ENCODE measurements at regions not wholly inside any gene's neighbourhood (a gene's known extent, or its start where the extent isn't known, plus 50 kb on each side); places are given as distances from the start of the nearest gene placed in this dataset.

DNA sequence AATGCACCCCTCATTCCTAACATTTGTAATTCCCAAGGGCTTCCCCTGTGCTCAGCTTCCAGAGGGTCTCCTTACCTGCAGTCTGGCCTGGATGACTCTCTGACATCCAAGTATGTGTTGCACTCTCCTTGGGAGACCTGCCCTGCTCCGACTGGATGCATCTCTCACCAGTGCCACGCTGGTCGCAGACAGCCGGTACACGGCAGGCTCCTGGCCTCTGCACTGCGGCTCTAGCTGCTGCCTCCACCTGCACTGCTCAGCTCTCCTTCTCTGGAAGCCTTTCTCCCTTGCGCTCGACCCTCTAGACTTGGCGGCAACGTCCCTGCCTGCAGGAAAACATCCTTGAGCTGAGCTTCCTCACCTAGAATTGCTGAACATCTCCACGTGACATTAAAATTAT is 685.9 kb downstream of the BRD1 start:
- H3K36me3 Mint-ChIP-seq (ENCODE audit: low read depth), result peaks cover 20% of the 10 kb centered on the region
- peaks cover 3% of the 10 kb centered on the region; the same call in 1 of the 2 replicates for H3K27me3 Mint-ChIP-seq (ENCODE audit: insufficient read depth)
- no peaks in the 10 kb centered on the region for H3K4me1 Mint-ChIP-seq (ENCODE audit: low read depth)
- no peak for DNase-seq
- TF ChIP-seq, protein P1, sequence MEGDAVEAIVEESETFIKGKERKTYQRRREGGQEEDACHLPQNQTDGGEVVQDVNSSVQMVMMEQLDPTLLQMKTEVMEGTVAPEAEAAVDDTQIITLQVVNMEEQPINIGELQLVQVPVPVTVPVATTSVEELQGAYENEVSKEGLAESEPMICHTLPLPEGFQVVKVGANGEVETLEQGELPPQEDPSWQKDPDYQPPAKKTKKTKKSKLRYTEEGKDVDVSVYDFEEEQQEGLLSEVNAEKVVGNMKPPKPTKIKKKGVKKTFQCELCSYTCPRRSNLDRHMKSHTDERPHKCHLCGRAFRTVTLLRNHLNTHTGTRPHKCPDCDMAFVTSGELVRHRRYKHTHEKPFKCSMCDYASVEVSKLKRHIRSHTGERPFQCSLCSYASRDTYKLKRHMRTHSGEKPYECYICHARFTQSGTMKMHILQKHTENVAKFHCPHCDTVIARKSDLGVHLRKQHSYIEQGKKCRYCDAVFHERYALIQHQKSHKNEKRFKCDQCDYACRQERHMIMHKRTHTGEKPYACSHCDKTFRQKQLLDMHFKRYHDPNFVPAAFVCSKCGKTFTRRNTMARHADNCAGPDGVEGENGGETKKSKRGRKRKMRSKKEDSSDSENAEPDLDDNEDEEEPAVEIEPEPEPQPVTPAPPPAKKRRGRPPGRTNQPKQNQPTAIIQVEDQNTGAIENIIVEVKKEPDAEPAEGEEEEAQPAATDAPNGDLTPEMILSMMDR (IDR thresholded peaks at IDR 0.05), result no peak
- H3K27ac Mint-ChIP-seq, result no peak overlapping the region
- H3K4me3 Mint-ChIP-seq, result no peak overlapping the region
- peaks cover 84% of the 10 kb centered on the region for H3K9me3 Mint-ChIP-seq

DNA sequence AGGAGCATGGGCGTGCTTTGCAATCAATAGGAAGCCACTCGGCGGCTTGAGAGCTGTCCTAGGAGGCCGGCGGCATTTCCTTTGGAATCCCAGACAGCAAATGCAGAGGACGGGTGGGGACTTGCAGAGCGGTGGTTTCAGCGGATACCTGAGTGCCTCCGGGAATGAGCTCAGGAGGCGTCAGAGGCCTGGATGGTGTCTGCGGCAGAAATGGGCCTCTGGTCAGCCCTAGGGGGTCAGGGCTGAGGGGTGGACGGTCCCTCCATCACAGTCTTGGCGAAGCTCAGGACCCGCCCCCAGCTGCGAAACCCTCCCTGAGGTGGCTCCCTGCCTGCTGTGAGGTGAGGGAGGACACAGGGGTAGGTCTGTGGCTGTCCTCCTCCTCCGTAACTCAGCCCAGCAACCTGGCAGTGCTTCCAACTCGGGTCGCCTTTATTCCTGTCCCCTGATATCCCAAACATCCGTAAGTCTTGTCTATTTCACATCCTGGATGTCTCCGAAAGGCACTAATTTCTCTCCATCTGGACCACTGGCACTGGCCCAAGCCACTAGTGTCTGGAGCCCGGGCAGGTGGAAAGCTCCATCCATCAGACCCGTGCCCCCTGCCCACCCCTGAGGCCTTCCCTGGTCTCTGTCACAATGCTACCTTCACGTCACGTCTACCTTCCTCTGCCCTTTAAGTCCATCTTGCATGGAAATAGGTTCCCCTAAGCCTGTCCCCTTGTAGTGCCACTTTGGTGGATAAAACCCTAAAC is 686.6 kb downstream of the BRD1 start:
- H3K36me3 Mint-ChIP-seq (ENCODE audit: low read depth), result peaks cover 20% of the 10 kb centered on the region
- H3K4me1 Mint-ChIP-seq (ENCODE audit: low read depth), result no peaks in the 10 kb centered on the region
- H3K27me3 Mint-ChIP-seq (ENCODE audit: insufficient read depth), result peaks cover 3% of the 10 kb centered on the region; the same call in 1 of the 2 replicates
- H3K9me3 Mint-ChIP-seq, result peaks cover 88% of the 10 kb centered on the region
- no peak for DNase-seq
- TF ChIP-seq, protein P1 (IDR thresholded peaks at IDR 0.05), result no peak
- H3K27ac Mint-ChIP-seq, result no peak overlapping the region
- H3K4me3 Mint-ChIP-seq, result no peak overlapping the region

DNA sequence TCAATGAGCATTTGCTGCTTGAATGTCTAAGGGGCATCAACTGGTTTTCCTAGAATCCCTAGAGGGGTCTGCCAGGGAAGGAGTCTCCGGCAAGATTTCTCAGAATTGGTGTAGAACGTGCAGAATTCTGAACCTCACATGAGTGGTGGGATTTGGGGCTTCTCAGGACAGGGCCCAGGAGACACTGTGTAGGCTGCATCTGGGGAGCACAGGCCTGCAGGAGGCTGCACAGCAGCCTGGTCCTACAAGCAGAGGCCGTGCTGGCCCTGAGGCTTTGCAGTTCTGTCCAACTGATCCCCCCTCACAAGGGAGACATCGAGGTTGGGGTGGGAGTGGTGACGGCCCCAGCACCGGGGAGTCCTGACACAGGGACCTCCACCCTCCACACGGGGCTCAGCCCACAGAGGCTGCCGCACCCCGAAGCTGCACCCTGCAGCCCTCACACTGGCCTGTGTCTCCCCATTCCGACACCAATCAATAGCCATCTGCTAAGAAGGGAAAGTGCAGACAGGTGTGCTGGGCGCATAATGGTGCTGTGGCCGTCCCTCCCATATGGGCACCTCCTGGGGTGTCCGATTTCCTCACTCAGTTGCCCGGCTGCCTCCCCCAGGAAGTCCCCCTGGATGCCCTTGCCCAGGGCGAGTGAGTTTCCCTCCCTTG is 688.1 kb downstream of the BRD1 start:
- TF ChIP-seq, protein P1 (IDR thresholded peaks at IDR 0.05), result no peak
- Mint-ChIP-seq H3K4me3 (no peak overlapping the region), H3K27ac (no peak overlapping the region), H3K27me3 (ENCODE audit: insufficient read depth) (peaks cover 3% of the 10 kb centered on the region; the same call in 1 of the 2 replicates), H3K9me3 (peaks cover 91% of the 10 kb centered on the region), H3K36me3 (ENCODE audit: low read depth) (peaks cover 14% of the 10 kb centered on the region), H3K4me1 (ENCODE audit: low read depth) (no peaks in the 10 kb centered on the region)
- DNase-seq, result no peak

DNA sequence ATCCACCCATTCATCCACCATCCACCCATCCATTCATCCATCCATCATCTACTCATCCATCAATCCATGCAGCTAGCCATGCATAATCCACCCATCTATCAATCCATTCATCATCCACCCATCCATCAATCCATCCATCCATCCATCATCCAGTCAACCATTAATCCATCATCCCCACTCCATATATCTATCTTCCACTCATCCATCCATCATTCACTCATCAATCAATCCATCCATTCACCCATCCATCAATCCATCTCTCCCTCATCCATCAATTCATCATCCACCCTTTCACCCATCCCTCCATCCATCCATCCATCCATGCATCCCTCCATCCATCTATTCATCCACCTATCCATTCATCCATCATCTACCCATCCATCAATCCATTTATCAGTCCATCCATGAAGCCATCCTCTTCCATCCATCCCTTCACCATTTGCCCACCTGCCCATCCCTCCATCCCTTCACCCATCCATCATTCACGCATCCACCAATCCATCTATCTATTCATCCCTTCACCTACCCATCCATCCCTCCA is 689.4 kb downstream of the BRD1 start:
- Mint-ChIP-seq H3K36me3 (ENCODE audit: low read depth) (peaks cover 9% of the 10 kb centered on the region; the same call in 1 of the 2 replicates), H3K27ac (no peak overlapping the region), H3K27me3 (ENCODE audit: insufficient read depth) (peaks cover 5% of the 10 kb centered on the region; the same call in 1 of the 2 replicates), H3K4me3 (no peak overlapping the region), H3K9me3 (peaks cover 90% of the 10 kb centered on the region), H3K4me1 (ENCODE audit: low read depth) (no peaks in the 10 kb centered on the region)
- TF ChIP-seq, protein P1 (IDR thresholded peaks at IDR 0.05), result no peak
- no peak for DNase-seq

DNA sequence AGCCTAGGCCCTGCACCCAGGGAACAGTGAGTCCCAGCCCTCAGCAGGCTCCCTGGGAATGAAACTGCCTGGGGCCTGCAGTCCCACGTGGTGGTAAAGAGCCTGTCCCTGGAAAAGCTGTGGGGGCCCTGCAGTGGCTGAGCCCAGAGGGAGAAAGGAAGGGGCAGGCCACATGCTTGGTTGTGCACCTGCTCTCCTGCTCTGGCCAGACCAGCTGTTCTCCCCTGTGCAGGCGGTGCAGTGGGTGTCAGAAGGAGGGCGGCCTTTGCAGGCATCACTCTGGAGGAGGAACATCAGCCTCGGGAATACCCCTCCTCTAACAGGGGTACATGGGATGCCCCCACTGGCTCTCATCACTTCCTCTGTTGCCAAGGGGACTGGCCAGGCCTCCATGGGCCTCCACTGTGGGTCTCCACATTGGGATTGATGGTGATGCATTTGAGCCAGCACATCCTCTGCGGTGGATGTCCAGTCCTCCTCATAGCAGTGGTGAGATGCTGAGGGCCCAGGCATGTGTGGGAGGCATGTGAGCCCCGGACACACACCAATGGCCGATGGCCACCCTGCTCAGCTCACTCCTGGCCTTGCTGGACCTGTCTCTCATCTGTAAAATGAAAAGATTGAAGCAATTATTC is 690.4 kb downstream of the BRD1 start:
- peaks cover 9% of the 10 kb centered on the region; the same call in 1 of the 2 replicates for H3K36me3 Mint-ChIP-seq (ENCODE audit: low read depth)
- no peaks in the 10 kb centered on the region for H3K4me1 Mint-ChIP-seq (ENCODE audit: low read depth)
- peaks cover 92% of the 10 kb centered on the region for H3K9me3 Mint-ChIP-seq
- H3K4me3 Mint-ChIP-seq, result no peak overlapping the region
- no peak for DNase-seq
- TF ChIP-seq, protein P1 (IDR thresholded peaks at IDR 0.05), result no peak
- no peak overlapping the region for H3K27ac Mint-ChIP-seq
- peaks cover 5% of the 10 kb centered on the region; the same call in 1 of the 2 replicates for H3K27me3 Mint-ChIP-seq (ENCODE audit: insufficient read depth)
